ENCODE measurements at regions not wholly inside any gene's neighbourhood (a gene's known extent, or its start where the extent isn't known, plus 50 kb on each side); places are given as distances from the start of the nearest gene placed in this dataset.

DNA sequence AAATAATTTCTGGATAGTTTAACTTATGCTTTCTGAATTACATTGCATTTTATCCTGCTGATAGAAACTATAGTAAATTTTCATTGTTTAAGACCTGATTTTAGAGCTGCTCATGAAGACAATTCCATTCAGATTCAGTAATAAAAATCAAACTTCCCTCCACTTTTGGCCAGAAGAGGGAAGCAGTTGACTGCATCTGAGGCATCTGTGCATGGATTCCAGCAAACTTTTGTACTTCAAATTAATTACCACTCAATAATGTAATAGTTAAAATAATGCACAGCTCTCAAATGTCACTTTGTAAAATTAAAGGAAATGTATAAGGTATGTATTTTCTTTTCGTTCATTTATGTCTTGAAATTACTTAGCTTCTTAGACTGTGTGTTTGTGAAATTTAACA, 64.2 kb upstream of the SLC35B3 start:
- peak; percentile 18 for DNase-seq (ENCODE audit: low read depth)

DNA sequence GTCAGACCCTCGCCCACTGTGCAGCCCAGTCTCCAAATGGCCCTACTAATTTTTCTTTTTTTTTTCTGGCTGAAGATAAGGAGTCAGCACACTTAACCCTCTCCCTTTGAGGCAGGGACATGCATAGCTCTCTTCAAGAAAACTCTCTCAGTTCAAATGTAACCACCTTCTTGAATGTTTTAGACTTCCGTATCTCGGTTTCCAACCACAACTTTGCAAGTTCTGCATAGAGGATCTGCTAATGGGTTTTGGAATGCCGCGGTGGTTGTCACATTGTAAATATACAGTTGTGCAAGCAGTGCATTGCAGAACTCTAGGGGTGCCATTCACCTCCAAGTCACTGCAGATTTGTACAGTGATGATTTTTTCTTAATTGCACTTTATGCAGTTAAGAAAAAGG, 59.4 kb upstream of the SLC35B3 start:
- DNase-seq (ENCODE audit: low read depth) = no peak

DNA sequence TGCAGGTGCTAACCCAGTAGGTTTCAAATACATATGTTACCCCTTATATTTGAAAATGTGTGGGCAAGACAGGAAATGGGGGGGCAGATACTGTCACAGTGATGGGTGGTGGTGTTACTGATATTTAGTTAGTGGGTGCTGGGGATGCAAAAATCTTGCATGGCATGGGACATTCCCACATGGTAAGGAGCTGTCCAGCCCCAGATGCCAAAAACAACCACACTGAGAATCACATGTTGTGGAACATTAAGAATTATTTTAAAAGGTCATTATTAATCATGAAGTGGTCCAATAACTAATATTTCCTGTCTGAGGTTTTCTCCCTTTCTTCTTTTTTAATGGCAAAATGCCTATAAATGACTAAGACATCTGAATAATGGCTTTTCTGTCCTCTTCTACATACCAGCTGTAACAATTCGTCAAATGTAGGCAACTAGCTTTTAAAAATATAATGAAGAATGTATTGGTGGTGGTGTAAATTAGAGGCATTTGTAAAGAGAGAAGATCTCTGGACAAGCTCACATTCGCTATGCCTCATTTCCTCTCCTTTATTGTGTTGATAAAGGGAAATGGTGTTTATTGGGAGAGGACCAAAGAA, 57.3 kb upstream of the SLC35B3 start:
- peak; percentile 6 for DNase-seq (ENCODE audit: low read depth)
